HG03460 (cell line): ENCODE measurements at regions not wholly inside any gene's neighbourhood (a gene's known extent, or its start where the extent isn't known, plus 50 kb on each side); places are given as distances from the start of the nearest gene placed in this dataset.
"Not testable (repeated sequence)": the region's sequence is repeated elsewhere in the genome, so short reads cannot be mapped to it uniquely, and the experiment has no call there.

Experiments
- ATAC-seq: cut with Tn5 transposase; IDR thresholded peaks from one replicate; pipeline ENCODE4 v1.9.1; 2021; ENCODE audit not compliant: unreplicated experiment

GRCh38 chr16:17989255-17989654 lies 347.3 kb downstream of the NPIPA8 start:
- no peak for ATAC-seq

- no peak for ATAC-seq
These were observed 347.7 kb downstream of the NPIPA8 start for GRCh38 chr16:17988839-17989238.

- ATAC-seq: no peak
These were observed 349.5 kb downstream of the NPIPA8 start for GRCh38 chr16:17986991-17987390.

- no peak for ATAC-seq
These were observed 351.7 kb downstream of the NPIPA8 start for GRCh38 chr16:17984810-17985209.

- no peak for ATAC-seq
These were observed 352.5 kb downstream of the NPIPA8 start for GRCh38 chr16:17983847-17984639.

- ATAC-seq: no peak
These were observed 353.4 kb downstream of the NPIPA8 start for GRCh38 chr16:17983114-17983513.

- ATAC-seq: no peak
These were observed 359.3 kb downstream of the NPIPA8 start for GRCh38 chr16:17977260-17977659.

- ATAC-seq: no peak
These were observed 364.0 kb downstream of the NPIPA8 start for GRCh38 chr16:17972460-17972943.

GRCh38 chr16:17970816-17971331 lies 365.7 kb downstream of the NPIPA8 start:
- ATAC-seq: no peak

GRCh38 chr16:17970157-17970765 lies 366.3 kb downstream of the NPIPA8 start:
- ATAC-seq: no peak

- no peak for ATAC-seq
These were observed 371.2 kb downstream of the NPIPA8 start for GRCh38 chr16:17965133-17965900.

- no peak for ATAC-seq
These were observed 372.3 kb downstream of the NPIPA8 start for GRCh38 chr16:17964196-17964595.

- ATAC-seq: no peak
These were observed 373.2 kb downstream of the NPIPA8 start for GRCh38 chr16:17963185-17963836.

- no peak for ATAC-seq
These were observed 373.8 kb downstream of the NPIPA8 start for GRCh38 chr16:17962726-17963125.

GRCh38 chr16:17961822-17962221 lies 374.7 kb downstream of the NPIPA8 start:
- not testable (repeated sequence) for ATAC-seq

GRCh38 chr16:17951378-17951777 lies 385.2 kb downstream of the NPIPA8 start:
- no peak for ATAC-seq

GRCh38 chr16:17949982-17950250 lies 386.6 kb downstream of the NPIPA8 start:
- no peak for ATAC-seq

GRCh38 chr16:17949141-17949981 lies 387.2 kb downstream of the NPIPA8 start:
- ATAC-seq: no peak

GRCh38 chr16:17947637-17948036 lies 388.9 kb downstream of the NPIPA8 start:
- no peak for ATAC-seq

- no peak for ATAC-seq
These were observed 389.4 kb downstream of the NPIPA8 start for GRCh38 chr16:17947165-17947564.
